OCI-LY1 (cell line): ENCODE measurements at regions not wholly inside any gene's neighbourhood (a gene's known extent, or its start where the extent isn't known, plus 50 kb on each side); places are given as distances from the start of the nearest gene placed in this dataset.

Experiments
- EZH2 ChIP-seq: fragments of 200-600 bp; sonication (generic), shearing (Covaris generic); IDR thresholded peaks from 2 replicates; pipeline ENCODE4 v1.8.0; 2017; ENCODE audit warnings: borderline replicate concordance, mixed run types, mild to moderate bottlenecking, antibody characterized with exemption, low read length, moderate library complexity, mixed read lengths
- TF ChIP-seq, protein P1 (sequence below): fragments of 200-600 bp; sonication (generic), shearing (Covaris generic); IDR thresholded peaks from 2 replicates; pipeline ENCODE4 v1.5.1; 2017; ENCODE audit warnings: mild to moderate bottlenecking, antibody characterized with exemption, low read length, moderate library complexity, mixed read lengths

DNA sequence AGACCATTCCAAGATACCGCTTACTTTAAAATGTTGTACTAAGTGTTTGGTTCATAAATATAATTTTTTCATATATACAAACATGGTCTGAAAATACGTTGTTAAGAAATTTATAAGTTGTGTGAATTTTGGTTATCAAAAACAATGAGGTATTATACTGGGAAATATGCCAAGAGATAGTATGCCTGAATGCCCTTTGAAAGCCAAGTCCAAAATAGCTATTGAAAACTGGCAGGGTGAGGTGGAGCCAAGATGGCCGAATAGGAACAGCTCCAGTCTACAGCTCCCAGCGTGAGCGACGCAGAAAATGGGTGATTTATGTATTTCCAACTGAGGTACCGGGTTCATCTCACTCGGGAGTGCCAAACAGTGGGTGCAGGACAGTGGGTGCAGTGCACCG, 533.5 kb downstream of the ZNF608 start:
- TF ChIP-seq, protein P1, sequence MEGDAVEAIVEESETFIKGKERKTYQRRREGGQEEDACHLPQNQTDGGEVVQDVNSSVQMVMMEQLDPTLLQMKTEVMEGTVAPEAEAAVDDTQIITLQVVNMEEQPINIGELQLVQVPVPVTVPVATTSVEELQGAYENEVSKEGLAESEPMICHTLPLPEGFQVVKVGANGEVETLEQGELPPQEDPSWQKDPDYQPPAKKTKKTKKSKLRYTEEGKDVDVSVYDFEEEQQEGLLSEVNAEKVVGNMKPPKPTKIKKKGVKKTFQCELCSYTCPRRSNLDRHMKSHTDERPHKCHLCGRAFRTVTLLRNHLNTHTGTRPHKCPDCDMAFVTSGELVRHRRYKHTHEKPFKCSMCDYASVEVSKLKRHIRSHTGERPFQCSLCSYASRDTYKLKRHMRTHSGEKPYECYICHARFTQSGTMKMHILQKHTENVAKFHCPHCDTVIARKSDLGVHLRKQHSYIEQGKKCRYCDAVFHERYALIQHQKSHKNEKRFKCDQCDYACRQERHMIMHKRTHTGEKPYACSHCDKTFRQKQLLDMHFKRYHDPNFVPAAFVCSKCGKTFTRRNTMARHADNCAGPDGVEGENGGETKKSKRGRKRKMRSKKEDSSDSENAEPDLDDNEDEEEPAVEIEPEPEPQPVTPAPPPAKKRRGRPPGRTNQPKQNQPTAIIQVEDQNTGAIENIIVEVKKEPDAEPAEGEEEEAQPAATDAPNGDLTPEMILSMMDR = no peak
- TF ChIP-seq EZH2 = no peak
